HCT116 (cell line): ENCODE measurements at regions not wholly inside any gene's neighbourhood (a gene's known extent, or its start where the extent isn't known, plus 50 kb on each side); places are given as distances from the start of the nearest gene placed in this dataset.

ENCODE experiments used
- ATAC-seq: fragments of 200-7000 bp; cut with Tn5 transposase; 2 replicates; pipeline ENCODE4 v1.9.1; 2020; ENCODE audit warnings: mild to moderate bottlenecking, moderate library complexity
- BruUV-seq: library from RNA; stranded (reverse); fragments of 400-500 nt; replicated peaks from 2 replicates; lab custom pipeline; 2021; lab: Mats Ljungman, UMichigan
- CTCF ChIA-PET: fragments of 300-600 bp; sonication (Branson Sonifier 250); formaldehyde crosslinking; loops from one replicate; lab custom pipeline; 2021; ENCODE audit warnings: antibody characterized with exemption; lab: Charles Lee
- POLR2A ChIA-PET: fragments of 300-600, 350-600 bp; sonication (Branson Sonifier 250); formaldehyde crosslinking; loops from one replicate; lab custom pipeline; 2021; ENCODE audit warnings: antibody characterized with exemption; lab: Charles Lee
- RAD21 ChIA-PET, 2 experiments: fragments of 300-600 bp; sonication (Branson Sonifier 250); formaldehyde crosslinking; loops; one replicate each; lab custom pipeline; 2023; ENCODE audit warnings: low total read pairs in 2 of 2; ENCODE audit not compliant: uncharacterized antibody in 2 of 2, unreplicated experiment in 2 of 2, low non-redundant PET in 1 of 2; lab: Charles Lee
- DNase-seq: peaks from one replicate; pipeline ENCODE4 v3.0.0-alpha.2; 2010; ENCODE audit warnings: low read depth, low spot score
- H2AFZ ChIP-seq: fragments of 200-600 bp; shearing (Covaris generic), sonication (generic); 2 replicates; pipeline ENCODE4 v1.6.1; 2017; ENCODE audit warnings: low read depth, mixed run types, mixed read lengths, antibody characterized with exemption, low read length; ENCODE audit not compliant: poor library complexity, severe bottlenecking
- H3K27ac ChIP-seq: 2 replicates; pipeline ENCODE4 v1.5.1; 2012; ENCODE audit warnings: low read depth, low read length
- H3K27me3 ChIP-seq: fragments of 200-600 bp; sonication (generic); 2 replicates; pipeline ENCODE4 v1.6.1; 2016; ENCODE audit warnings: mixed run types, low read length, mixed read lengths; ENCODE audit not compliant: insufficient read depth
- H3K36me3 ChIP-seq, 2 experiments: fragments of 200-500 bp in 1 of 2; fragments of 200-600 bp in 1 of 2; sonication (Bioruptor generic) in 1 of 2; sonication (generic) in 1 of 2; 2 replicates each; pipeline versions ENCODE4 v1.5.1 to v1.6.1; 2014 to 2016; ENCODE audit warnings: low read length in 2 of 2, inconsistent platforms in 1 of 2, mixed read lengths in 1 of 2, mixed run types in 1 of 2; ENCODE audit not compliant: insufficient read depth in 2 of 2, control insufficient read depth in 1 of 2
- H3K4me1 ChIP-seq, 2 experiments: fragments of 200-600 bp in 1 of 2; sonication (generic) in 1 of 2; 2 replicates each; pipeline versions ENCODE4 v1.5.1 to v1.6.1; 2012 to 2017; ENCODE audit warnings: low read length in 2 of 2, inconsistent platforms in 1 of 2, mild to moderate bottlenecking in 1 of 2, mixed read lengths in 1 of 2, mixed run types in 1 of 2, moderate library complexity in 1 of 2; ENCODE audit not compliant: insufficient read depth in 2 of 2, control insufficient read depth in 1 of 2
- H3K4me2 ChIP-seq: fragments of 200-600 bp; sonication (generic); 2 replicates; pipeline ENCODE4 v1.6.1; 2017; ENCODE audit warnings: mixed run types, low read length, mixed read lengths
- H3K4me3 ChIP-seq, 2 experiments: fragments of 200-600 bp in 1 of 2; sonication (generic) in 1 of 2; replicated peaks in 1 of 2; 2 replicates each; pipeline ENCODE4 v1.5.1; 2011 to 2016; ENCODE audit warnings: low read length in 2 of 2, control low read depth in 1 of 2, low read depth in 1 of 2, mild to moderate bottlenecking in 1 of 2, mixed read lengths in 1 of 2, mixed run types in 1 of 2
- H3K79me2 ChIP-seq: fragments of 200-600 bp; sonication (generic); 2 replicates; pipeline ENCODE4 v1.6.1; 2017; ENCODE audit warnings: mild to moderate bottlenecking, mixed run types, low read length, moderate library complexity, mixed read lengths; ENCODE audit not compliant: insufficient read depth
- H3K9ac ChIP-seq: fragments of 200-600 bp; sonication (generic); 2 replicates; pipeline ENCODE4 v1.6.1; 2016; ENCODE audit warnings: low read length, mixed read lengths
- H3K9me2 ChIP-seq: fragments of 200-600 bp; sonication (generic), shearing (Covaris generic); 2 replicates; pipeline ENCODE4 v1.6.1; 2017; ENCODE audit warnings: mixed run types, mild to moderate bottlenecking, moderate library complexity; ENCODE audit not compliant: insufficient read depth
- H3K9me3 ChIP-seq, 2 experiments: fragments of 200-500 bp in 1 of 2; fragments of 200-600 bp in 1 of 2; sonication (Bioruptor generic) in 1 of 2; sonication (generic) in 1 of 2; 2 replicates each; pipeline ENCODE4 v1.6.1; 2014 to 2017; ENCODE audit warnings: low read length in 2 of 2, mixed read lengths in 2 of 2, inconsistent platforms in 1 of 2, low read depth in 1 of 2, mild to moderate bottlenecking in 1 of 2, mixed run types in 1 of 2, moderate library complexity in 1 of 2; ENCODE audit not compliant: control insufficient read depth in 1 of 2, insufficient read depth in 1 of 2
- H4K20me1 ChIP-seq: fragments of 200-600 bp; sonication (generic), shearing (Covaris generic); 2 replicates; pipeline ENCODE4 v1.6.1; 2017; ENCODE audit warnings: mixed run types, mild to moderate bottlenecking, moderate library complexity; ENCODE audit not compliant: insufficient read depth
- CBX3 ChIP-seq: IDR thresholded peaks from 2 replicates; pipeline ENCODE4 v1.6.1; 2012; ENCODE audit warnings: low read depth
- CEBPB ChIP-seq: IDR thresholded peaks from 2 replicates; pipeline ENCODE4 v1.6.1; 2012; ENCODE audit warnings: low read depth
- ELF1 ChIP-seq: IDR thresholded peaks from 2 replicates; pipeline ENCODE4 v1.6.1; 2012; ENCODE audit warnings: low read depth, borderline replicate concordance
- EZH2 ChIP-seq: fragments of 200-600 bp; sonication (generic); IDR thresholded peaks from 2 replicates; pipeline ENCODE4 v1.6.1; 2017; ENCODE audit warnings: antibody characterized with exemption, mixed run types
- EZH2phosphoT487 ChIP-seq: fragments of 200-600 bp; IDR thresholded peaks from 2 replicates; pipeline ENCODE4 v1.6.1; 2018; ENCODE audit warnings: antibody characterized with exemption, borderline replicate concordance
- JUND ChIP-seq: IDR thresholded peaks from 2 replicates; pipeline ENCODE4 v1.6.1; 2012
- POLR2A ChIP-seq: IDR thresholded peaks from 2 replicates; pipeline ENCODE4 v1.7.0; 2011; ENCODE audit warnings: borderline replicate concordance; ENCODE audit not compliant: insufficient read depth, insufficient read length; ENCODE audit errors: extremely low read depth
- SIN3A ChIP-seq: IDR thresholded peaks from 2 replicates; pipeline ENCODE4 v1.6.1; 2012; ENCODE audit warnings: low read depth
- SP1 ChIP-seq: IDR thresholded peaks from 2 replicates; pipeline ENCODE4 v1.6.1; 2012; ENCODE audit warnings: low read depth
- SRF ChIP-seq: IDR thresholded peaks from 2 replicates; pipeline ENCODE4 v1.6.1; 2012; ENCODE audit warnings: low read depth
- YY1 ChIP-seq: IDR thresholded peaks from 2 replicates; pipeline ENCODE4 v1.6.1; 2011; ENCODE audit warnings: low read length, low read depth, moderate library complexity, mild to moderate bottlenecking; ENCODE audit not compliant: insufficient replicate concordance; ENCODE audit errors: extremely low read depth
- ZNF274 ChIP-seq: fragments of 200-500 bp; sonication (Bioruptor generic); IDR thresholded peaks from 2 replicates; pipeline ENCODE4 v1.6.1; 2014; ENCODE audit warnings: mild to moderate bottlenecking, low read depth, low read length, inconsistent platforms
- intact Hi-C: fragments of 100-400 bp; cut with micrococcal nuclease; formaldehyde crosslinking; loops from 2 replicates; pipeline ENCODE4 v1.10.0; 2022
- TF ChIP-seq, protein P1 (sequence below): IDR thresholded peaks from 2 replicates; pipeline ENCODE4 v1.6.1; 2012
- TF ChIP-seq, protein P2 (sequence below): IDR thresholded peaks from 2 replicates; pipeline ENCODE4 v1.6.1; 2012; ENCODE audit warnings: low read depth
- TF ChIP-seq, protein P3 (sequence below): IDR thresholded peaks from 2 replicates; pipeline ENCODE4 v1.6.1; 2012
- TF ChIP-seq, protein P4 (sequence below), 3 experiments: fragments of 200-600 bp in 1 of 3; sonication (generic) in 1 of 3; IDR thresholded peaks in 2 of 3; conservative IDR thresholded peaks in 1 of 3; 2 replicates each; pipeline ENCODE4 v1.5.1; 2012 to 2017; ENCODE audit warnings: low read depth in 2 of 3, low read length in 2 of 3, antibody characterized with exemption in 1 of 3, borderline replicate concordance in 1 of 3, control low read depth in 1 of 3, mild to moderate bottlenecking in 1 of 3, mixed read lengths in 1 of 3, mixed run types in 1 of 3, moderate library complexity in 1 of 3; ENCODE audit not compliant: insufficient read depth in 1 of 3

DNA sequence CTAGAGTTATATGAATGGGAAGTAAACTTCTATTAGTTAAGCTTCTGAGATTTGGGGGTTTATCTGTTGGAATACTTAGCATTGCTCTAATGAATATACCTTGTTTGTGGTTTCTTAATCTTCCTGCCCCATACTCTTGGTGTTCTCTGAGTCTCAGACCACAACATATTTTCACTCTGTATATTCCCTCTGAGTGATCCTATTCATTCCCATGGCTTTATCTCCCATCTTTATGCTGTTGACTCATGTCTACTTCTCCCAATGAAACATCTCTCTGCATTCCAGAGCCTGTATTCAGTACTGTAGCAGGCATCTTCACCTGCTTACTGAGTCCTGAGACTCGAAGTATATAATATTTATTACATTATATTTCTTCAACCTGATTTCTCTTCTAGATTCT, 283.7 kb upstream of the MAP3K7 start:
- ChIA-PET RAD21 (no interaction called here), CTCF (no interaction called here), POLR2A (no interaction called here)
- Histone ChIP-seq H3K79me2 (no peaks in the 10 kb centered on the region), H2AFZ (no peak overlapping the region), H3K9ac (no peak overlapping the region), H3K9me2 (no peaks in the 10 kb centered on the region), H3K4me3 (no peak overlapping the region), H4K20me1 (no peaks in the 10 kb centered on the region), H3K4me2 (no peak overlapping the region), H3K9me3 (no peaks in the 10 kb centered on the region), H3K27ac (no peak overlapping the region), H3K27me3 (peaks cover 25% of the 10 kb centered on the region; the same call in 1 of the 2 replicates), H3K4me1 (no peaks in the 10 kb centered on the region), H3K36me3 (no peaks in the 10 kb centered on the region)
- no TSS peak for BruUV-seq
- no peak for DNase-seq
- intact Hi-C loops = no loop called here
- ATAC-seq = no peak
- TF ChIP-seq, protein P1, sequence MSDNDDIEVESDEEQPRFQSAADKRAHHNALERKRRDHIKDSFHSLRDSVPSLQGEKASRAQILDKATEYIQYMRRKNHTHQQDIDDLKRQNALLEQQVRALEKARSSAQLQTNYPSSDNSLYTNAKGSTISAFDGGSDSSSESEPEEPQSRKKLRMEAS = no peak
- TF ChIP-seq SIN3A (no peak), EZH2 (no peak), EZH2phosphoT487 (no peak), ELF1 (no peak), SRF (no peak), POLR2A (no peak), CEBPB (no peak), JUND (no peak), SP1 (no peak), YY1 (no peak), ZNF274 (no peak), CBX3 (no peak)
- TF ChIP-seq, protein P2, sequence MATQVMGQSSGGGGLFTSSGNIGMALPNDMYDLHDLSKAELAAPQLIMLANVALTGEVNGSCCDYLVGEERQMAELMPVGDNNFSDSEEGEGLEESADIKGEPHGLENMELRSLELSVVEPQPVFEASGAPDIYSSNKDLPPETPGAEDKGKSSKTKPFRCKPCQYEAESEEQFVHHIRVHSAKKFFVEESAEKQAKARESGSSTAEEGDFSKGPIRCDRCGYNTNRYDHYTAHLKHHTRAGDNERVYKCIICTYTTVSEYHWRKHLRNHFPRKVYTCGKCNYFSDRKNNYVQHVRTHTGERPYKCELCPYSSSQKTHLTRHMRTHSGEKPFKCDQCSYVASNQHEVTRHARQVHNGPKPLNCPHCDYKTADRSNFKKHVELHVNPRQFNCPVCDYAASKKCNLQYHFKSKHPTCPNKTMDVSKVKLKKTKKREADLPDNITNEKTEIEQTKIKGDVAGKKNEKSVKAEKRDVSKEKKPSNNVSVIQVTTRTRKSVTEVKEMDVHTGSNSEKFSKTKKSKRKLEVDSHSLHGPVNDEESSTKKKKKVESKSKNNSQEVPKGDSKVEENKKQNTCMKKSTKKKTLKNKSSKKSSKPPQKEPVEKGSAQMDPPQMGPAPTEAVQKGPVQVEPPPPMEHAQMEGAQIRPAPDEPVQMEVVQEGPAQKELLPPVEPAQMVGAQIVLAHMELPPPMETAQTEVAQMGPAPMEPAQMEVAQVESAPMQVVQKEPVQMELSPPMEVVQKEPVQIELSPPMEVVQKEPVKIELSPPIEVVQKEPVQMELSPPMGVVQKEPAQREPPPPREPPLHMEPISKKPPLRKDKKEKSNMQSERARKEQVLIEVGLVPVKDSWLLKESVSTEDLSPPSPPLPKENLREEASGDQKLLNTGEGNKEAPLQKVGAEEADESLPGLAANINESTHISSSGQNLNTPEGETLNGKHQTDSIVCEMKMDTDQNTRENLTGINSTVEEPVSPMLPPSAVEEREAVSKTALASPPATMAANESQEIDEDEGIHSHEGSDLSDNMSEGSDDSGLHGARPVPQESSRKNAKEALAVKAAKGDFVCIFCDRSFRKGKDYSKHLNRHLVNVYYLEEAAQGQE = no peak
- TF ChIP-seq, protein P3, sequence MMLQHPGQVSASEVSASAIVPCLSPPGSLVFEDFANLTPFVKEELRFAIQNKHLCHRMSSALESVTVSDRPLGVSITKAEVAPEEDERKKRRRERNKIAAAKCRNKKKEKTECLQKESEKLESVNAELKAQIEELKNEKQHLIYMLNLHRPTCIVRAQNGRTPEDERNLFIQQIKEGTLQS = no peak
- TF ChIP-seq, protein P4, sequence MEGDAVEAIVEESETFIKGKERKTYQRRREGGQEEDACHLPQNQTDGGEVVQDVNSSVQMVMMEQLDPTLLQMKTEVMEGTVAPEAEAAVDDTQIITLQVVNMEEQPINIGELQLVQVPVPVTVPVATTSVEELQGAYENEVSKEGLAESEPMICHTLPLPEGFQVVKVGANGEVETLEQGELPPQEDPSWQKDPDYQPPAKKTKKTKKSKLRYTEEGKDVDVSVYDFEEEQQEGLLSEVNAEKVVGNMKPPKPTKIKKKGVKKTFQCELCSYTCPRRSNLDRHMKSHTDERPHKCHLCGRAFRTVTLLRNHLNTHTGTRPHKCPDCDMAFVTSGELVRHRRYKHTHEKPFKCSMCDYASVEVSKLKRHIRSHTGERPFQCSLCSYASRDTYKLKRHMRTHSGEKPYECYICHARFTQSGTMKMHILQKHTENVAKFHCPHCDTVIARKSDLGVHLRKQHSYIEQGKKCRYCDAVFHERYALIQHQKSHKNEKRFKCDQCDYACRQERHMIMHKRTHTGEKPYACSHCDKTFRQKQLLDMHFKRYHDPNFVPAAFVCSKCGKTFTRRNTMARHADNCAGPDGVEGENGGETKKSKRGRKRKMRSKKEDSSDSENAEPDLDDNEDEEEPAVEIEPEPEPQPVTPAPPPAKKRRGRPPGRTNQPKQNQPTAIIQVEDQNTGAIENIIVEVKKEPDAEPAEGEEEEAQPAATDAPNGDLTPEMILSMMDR (IDR thresholded peaks at IDR 0.05 in 2 of 3, conservative IDR thresholded peaks at IDR 0.05 in 1 of 3; ENCODE audit: borderline replicate concordance in 1 of 3, insufficient read depth in 1 of 3, low read depth in 2 of 3, low read length in 2 of 3) = no peak
